Panc1 (cell line): ENCODE measurements at regions not wholly inside any gene's neighbourhood (a gene's known extent, or its start where the extent isn't known, plus 50 kb on each side); places are given as distances from the start of the nearest gene placed in this dataset.

Experiments
- ATAC-seq: fragments of 200-7000 bp; cut with Tn5 transposase; 2 replicates; pipeline ENCODE4 v1.9.1; 2020; ENCODE audit warnings: mild to moderate bottlenecking, moderate library complexity
- BruUV-seq: library from RNA; stranded (reverse); fragments of 400-500 nt; replicated peaks from 2 replicates; lab custom pipeline; 2021; lab: Mats Ljungman, UMichigan
- CTCF ChIA-PET: fragments of 300-600 bp; sonication (Branson Sonifier 250); formaldehyde crosslinking; loops from one replicate; lab custom pipeline; 2022; ENCODE audit warnings: antibody characterized with exemption; lab: Charles Lee
- POLR2A ChIA-PET: fragments of 300-600 bp; sonication (Branson Sonifier 250); formaldehyde crosslinking; loops from one replicate; lab custom pipeline; 2022; ENCODE audit warnings: antibody characterized with exemption; lab: Charles Lee
- DNase-seq: peaks from one replicate; pipeline ENCODE4 v3.0.0-alpha.2; 2010; ENCODE audit warnings: low read depth, low spot score
- H3K27ac ChIP-seq: 2 replicates; pipeline ENCODE4 v1.5.1; 2011; ENCODE audit warnings: mild to moderate bottlenecking, low read length, inconsistent platforms
- H3K27me3 ChIP-seq: fragments of 200-500 bp; sonication (Bioruptor generic); 2 replicates; pipeline ENCODE4 v1.6.0; 2014; ENCODE audit warnings: low read length, inconsistent platforms; ENCODE audit not compliant: control insufficient read depth, insufficient read depth
- H3K36me3 ChIP-seq: fragments of 200-500 bp; sonication (Bioruptor generic); 2 replicates; pipeline ENCODE4 v1.5.1; 2014; ENCODE audit warnings: inconsistent platforms, mild to moderate bottlenecking, low read length, moderate library complexity; ENCODE audit not compliant: control insufficient read depth, insufficient read depth
- H3K4me1 ChIP-seq: 2 replicates; pipeline ENCODE4 v1.5.1; 2011; ENCODE audit warnings: inconsistent platforms, mild to moderate bottlenecking, low read length, moderate library complexity; ENCODE audit not compliant: control insufficient read depth, insufficient read depth
- H3K4me3 ChIP-seq, 2 experiments: 2 replicates each; pipeline ENCODE4 v1.5.1; 2011 to 2012; ENCODE audit warnings: low read depth in 2 of 2, low read length in 2 of 2, mild to moderate bottlenecking in 2 of 2, inconsistent platforms in 1 of 2, moderate library complexity in 1 of 2
- H3K9me3 ChIP-seq: fragments of 200-500 bp; sonication (Bioruptor generic); 2 replicates; pipeline ENCODE4 v1.5.1; 2014; ENCODE audit warnings: low read depth, mild to moderate bottlenecking, inconsistent platforms, low read length, moderate library complexity; ENCODE audit not compliant: control insufficient read depth, insufficient read depth
- POLR2AphosphoS5 ChIP-seq: IDR thresholded peaks from 2 replicates; pipeline ENCODE4 v1.6.1; 2012; ENCODE audit warnings: mild to moderate bottlenecking, low read depth, low read length, moderate library complexity
- SIN3A ChIP-seq: IDR thresholded peaks from 2 replicates; pipeline ENCODE4 v1.6.1; 2012; ENCODE audit warnings: low read depth, mild to moderate bottlenecking, low read length, moderate library complexity, borderline replicate concordance; ENCODE audit not compliant: insufficient read depth
- TCF7L2 ChIP-seq: IDR thresholded peaks from 2 replicates; pipeline ENCODE4 v1.6.1; 2011; ENCODE audit warnings: mild to moderate bottlenecking, low read depth, low read length, inconsistent platforms
- in situ Hi-C: cut with HindIII; loops from 2 replicates; pipeline ENCODE4 v1.10.0; 2016; ENCODE audit warnings: low sequenced_read_pairs, low pct_unique_long_range_greater_than_20kb
- intact Hi-C: fragments of 100-400 bp; cut with micrococcal nuclease; formaldehyde crosslinking; loops from one replicate; pipeline ENCODE4 v1.10.0; 2022; ENCODE audit not compliant: unreplicated experiment
- TF ChIP-seq, protein P1 (sequence below), 2 experiments: IDR thresholded peaks; 2 replicates each; pipeline ENCODE4 v1.6.1; 2011 to 2012; ENCODE audit warnings: low read depth in 2 of 2, control low read depth in 1 of 2, low read length in 1 of 2, mild to moderate bottlenecking in 1 of 2, moderate library complexity in 1 of 2; ENCODE audit not compliant: insufficient read depth in 1 of 2
- TF ChIP-seq, protein P2 (sequence below): fragments of 450-650 bp; IDR thresholded peaks from 2 replicates; pipeline ENCODE4 v1.5.1; 2017; ENCODE audit warnings: mild to moderate bottlenecking

DNA sequence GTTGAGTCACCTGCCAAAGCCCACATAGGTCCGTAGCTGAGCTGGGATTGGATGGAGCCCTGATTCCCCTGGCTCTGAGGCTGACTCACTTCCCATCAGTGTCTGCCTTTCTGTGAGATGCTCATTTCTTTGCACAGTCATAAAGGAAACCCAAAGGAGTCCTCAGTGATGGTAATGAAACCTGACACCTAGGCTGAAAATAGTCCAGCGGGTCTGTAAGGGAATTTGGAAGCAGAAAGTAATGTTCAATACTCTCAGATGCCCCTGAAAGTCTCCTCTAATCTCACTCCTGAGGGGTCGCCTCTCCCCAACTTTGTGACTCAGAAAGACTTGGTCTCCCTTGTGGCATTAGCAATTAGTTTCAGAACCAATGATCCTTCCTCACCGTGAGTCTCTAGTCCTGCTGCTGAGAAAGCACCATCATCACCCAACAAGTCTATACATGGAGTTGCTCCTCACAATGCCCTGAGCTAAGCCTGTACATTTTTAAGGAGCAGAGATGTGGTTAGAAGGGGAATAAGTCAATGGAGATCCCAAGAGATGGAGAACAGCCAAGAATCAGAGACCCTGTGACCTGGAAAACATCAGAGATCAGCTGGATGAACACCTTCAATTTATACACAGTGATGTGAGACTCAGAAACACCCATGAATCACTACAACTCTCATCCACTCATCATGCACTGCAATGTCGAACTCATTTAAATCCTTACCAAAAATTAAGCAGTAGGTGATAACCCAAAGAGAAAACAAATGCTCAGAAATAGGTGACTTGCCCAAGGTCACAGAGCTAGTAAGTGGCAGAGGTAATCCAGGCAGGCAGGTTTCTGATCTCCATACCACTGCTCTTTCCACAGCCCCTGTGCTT is 219.0 kb upstream of the CPEB2 start:
- Histone ChIP-seq H3K9me3 (no peaks in the 10 kb centered on the region), H3K27me3 (no peaks in the 10 kb centered on the region), H3K4me3 (no peak overlapping the region), H3K36me3 (no peaks in the 10 kb centered on the region), H3K27ac (no peak overlapping the region), H3K4me1 (no peaks in the 10 kb centered on the region)
- no TSS peak for BruUV-seq
- DNase-seq (no peak), ATAC-seq (no peak)
- TF ChIP-seq, protein P1, sequence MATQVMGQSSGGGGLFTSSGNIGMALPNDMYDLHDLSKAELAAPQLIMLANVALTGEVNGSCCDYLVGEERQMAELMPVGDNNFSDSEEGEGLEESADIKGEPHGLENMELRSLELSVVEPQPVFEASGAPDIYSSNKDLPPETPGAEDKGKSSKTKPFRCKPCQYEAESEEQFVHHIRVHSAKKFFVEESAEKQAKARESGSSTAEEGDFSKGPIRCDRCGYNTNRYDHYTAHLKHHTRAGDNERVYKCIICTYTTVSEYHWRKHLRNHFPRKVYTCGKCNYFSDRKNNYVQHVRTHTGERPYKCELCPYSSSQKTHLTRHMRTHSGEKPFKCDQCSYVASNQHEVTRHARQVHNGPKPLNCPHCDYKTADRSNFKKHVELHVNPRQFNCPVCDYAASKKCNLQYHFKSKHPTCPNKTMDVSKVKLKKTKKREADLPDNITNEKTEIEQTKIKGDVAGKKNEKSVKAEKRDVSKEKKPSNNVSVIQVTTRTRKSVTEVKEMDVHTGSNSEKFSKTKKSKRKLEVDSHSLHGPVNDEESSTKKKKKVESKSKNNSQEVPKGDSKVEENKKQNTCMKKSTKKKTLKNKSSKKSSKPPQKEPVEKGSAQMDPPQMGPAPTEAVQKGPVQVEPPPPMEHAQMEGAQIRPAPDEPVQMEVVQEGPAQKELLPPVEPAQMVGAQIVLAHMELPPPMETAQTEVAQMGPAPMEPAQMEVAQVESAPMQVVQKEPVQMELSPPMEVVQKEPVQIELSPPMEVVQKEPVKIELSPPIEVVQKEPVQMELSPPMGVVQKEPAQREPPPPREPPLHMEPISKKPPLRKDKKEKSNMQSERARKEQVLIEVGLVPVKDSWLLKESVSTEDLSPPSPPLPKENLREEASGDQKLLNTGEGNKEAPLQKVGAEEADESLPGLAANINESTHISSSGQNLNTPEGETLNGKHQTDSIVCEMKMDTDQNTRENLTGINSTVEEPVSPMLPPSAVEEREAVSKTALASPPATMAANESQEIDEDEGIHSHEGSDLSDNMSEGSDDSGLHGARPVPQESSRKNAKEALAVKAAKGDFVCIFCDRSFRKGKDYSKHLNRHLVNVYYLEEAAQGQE (IDR thresholded peaks at IDR 0.05; ENCODE audit: insufficient read depth in 1 of 2, low read depth in 2 of 2, low read length in 1 of 2), result no peak
- TF ChIP-seq, protein P2, sequence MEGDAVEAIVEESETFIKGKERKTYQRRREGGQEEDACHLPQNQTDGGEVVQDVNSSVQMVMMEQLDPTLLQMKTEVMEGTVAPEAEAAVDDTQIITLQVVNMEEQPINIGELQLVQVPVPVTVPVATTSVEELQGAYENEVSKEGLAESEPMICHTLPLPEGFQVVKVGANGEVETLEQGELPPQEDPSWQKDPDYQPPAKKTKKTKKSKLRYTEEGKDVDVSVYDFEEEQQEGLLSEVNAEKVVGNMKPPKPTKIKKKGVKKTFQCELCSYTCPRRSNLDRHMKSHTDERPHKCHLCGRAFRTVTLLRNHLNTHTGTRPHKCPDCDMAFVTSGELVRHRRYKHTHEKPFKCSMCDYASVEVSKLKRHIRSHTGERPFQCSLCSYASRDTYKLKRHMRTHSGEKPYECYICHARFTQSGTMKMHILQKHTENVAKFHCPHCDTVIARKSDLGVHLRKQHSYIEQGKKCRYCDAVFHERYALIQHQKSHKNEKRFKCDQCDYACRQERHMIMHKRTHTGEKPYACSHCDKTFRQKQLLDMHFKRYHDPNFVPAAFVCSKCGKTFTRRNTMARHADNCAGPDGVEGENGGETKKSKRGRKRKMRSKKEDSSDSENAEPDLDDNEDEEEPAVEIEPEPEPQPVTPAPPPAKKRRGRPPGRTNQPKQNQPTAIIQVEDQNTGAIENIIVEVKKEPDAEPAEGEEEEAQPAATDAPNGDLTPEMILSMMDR, result no peak
- TF ChIP-seq POLR2AphosphoS5, result no peak
- TF ChIP-seq TCF7L2, result no peak
- no peak for TF ChIP-seq SIN3A
- ChIA-PET CTCF (no interaction called here), POLR2A (no interaction called here)
- in situ Hi-C loops (no loop called here), intact Hi-C loops (no loop called here)

DNA sequence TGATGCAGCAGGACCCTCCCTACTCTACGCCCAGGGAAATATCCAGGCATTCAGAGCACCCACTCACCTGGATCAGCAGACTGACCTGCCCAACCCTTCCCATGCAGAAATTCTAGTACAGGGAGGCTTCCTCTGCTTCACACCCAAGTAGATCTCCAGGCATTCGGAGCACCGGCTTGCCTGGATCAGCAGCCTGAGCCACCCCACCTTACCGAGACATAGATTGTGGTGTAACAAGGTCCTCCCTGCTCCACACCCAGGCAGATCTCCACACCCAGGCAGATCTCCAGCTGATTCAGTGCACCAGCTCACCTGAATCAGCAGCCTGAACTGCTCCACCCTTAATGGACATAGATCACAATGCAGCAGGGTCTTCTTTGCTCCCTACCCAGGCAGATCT is 215.1 kb upstream of the CPEB2 start:
- DNase-seq (no peak), ATAC-seq (no peak)
- Histone ChIP-seq H3K4me3 (no peak overlapping the region), H3K27me3 (no peaks in the 10 kb centered on the region), H3K4me1 (no peaks in the 10 kb centered on the region), H3K36me3 (no peaks in the 10 kb centered on the region), H3K9me3 (no peaks in the 10 kb centered on the region), H3K27ac (no peak overlapping the region)
- TF ChIP-seq SIN3A (no peak), POLR2AphosphoS5 (no peak)
- TF ChIP-seq, protein P2, result no peak
- ChIA-PET CTCF (no interaction called here), POLR2A (no interaction called here)
- intact Hi-C loops (no loop called here), in situ Hi-C loops (no loop called here)
- no TSS peak for BruUV-seq
